HG03442 (cell line): ENCODE measurements at regions not wholly inside any gene's neighbourhood (a gene's known extent, or its start where the extent isn't known, plus 50 kb on each side); places are given as distances from the start of the nearest gene placed in this dataset.

Experiments used
- ATAC-seq: cut with Tn5 transposase; IDR thresholded peaks from one replicate; pipeline ENCODE4 v1.9.1; 2021; ENCODE audit warnings: mild to moderate bottlenecking, moderate library complexity; ENCODE audit not compliant: unreplicated experiment

DNA sequence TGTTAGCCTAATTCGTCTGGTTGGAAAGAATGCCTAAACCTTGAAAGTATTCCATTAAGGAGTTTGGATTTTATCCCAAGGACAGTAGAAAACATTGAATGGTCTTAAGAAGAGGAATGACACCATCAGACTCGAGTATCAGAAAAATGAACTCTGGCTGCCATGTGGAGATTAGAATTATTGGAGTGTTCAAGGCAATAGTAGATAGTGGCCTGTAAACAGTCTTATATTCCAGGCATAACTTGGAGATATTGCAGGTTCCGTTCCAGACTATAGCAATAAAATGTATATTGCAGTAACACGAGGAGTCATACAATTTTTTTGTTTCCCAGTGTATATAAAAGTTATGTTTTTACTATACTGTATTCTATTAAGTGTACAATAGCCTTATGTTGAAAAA lies 130.9 kb downstream of the GDAP2 start:
- ATAC-seq, result no peak

DNA sequence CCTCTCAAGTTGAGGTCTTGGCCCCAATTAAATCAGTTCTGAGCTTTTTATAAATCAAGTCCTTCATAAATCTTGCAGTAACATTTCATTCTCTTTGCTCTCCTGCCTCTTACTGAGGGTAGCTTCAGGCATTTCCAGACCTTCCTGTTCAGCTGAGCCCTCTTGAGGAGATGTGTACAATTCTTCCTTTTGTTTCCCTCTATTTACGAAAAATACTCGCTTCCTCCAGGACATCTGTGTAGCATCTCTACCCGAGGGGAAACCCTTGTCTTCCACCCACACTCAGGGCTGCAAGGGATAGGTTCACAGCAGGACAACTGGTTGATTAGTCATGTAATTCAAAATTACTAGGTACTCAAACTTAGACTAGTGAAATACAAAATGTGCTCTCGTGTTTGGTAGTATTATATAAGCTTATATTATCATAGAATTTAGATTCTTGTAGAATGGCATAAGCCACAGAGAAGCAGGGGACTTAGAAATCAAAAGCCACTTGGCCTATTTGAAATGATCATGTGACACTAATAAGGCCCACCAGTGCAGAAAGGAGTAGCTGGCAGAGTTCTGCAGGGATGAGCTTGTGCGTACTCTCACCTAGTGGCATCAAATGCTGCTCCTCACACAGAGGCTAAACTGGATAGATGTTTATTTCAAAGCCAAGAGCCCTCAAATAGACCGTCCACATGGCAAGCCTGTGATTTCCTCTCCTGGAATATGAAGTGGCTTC lies 126.7 kb downstream of the GDAP2 start:
- ATAC-seq, result no peak

- ATAC-seq, result no peak
These were observed 126.1 kb downstream of the GDAP2 start for GRCh38 chr1:117803318-117803717.

DNA sequence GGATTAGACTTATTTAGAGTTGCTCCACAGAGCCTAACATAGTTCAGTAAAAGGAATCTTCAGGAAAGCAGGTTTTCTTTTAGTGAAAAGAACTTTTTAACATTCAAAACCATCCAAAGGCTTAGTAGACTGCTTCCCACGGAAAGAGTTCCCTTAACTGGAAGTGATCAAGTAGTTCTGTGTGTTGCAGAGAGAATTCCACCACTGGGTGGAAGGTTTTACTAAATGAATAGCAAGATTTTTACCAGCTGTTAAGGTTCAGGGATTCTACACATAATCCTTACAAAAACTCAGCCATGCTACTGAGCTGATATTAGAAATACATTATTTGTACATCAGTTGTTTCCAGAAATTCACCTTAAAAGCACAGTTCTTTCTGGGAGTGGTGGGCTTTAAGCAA lies 119.7 kb downstream of the GDAP2 start:
- no peak for ATAC-seq

GRCh38 chr1:117810553-117810952 lies 118.9 kb downstream of the GDAP2 start:
- ATAC-seq, result peak; percentile 61

DNA sequence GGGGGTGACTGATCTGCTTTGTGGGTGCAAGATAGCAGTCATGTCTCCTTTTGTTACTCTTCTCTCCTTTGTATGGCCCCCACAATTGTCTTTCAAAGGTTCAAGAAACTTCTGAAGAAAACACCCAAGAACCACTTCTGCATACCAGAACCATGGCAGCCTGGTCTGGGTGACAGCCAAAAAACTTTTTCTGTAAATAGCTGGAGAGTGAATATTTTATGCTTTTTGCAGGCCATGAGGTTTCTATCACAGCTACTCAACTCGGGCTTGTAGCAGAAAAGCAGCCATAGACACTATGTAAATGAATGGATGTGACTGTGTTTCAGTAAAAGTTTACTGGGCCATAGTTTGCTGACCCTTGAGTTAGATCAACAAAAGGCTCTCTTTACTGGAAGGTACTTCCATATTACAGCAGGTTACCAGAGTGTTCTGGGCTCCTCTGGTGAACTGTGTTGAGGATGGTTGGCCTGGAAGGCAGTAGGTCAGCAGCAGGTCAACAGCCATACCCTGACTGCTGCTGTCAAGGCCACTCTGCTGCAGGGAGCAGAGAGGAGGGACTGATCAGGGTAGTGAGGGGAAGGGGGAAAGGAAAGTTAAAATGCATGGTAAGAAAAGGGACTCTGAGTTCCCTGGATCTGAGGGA lies 116.4 kb downstream of the GDAP2 start:
- no peak for ATAC-seq
